Progenitor cell of endocrine pancreas (in vitro differentiated cells): ENCODE measurements at regions not wholly inside any gene's neighbourhood (a gene's known extent, or its start where the extent isn't known, plus 50 kb on each side); places are given as distances from the start of the nearest gene placed in this dataset.

Experiments used
- DNase-seq: peaks from one replicate; pipeline ENCODE4 v3.0.0; 2021; ENCODE audit warnings: low spot score; ENCODE audit not compliant: unreplicated experiment
- H3K27ac Mint-ChIP-seq: 2 replicates; pipeline ENCODE4 v1.8.0; 2021; ENCODE audit warnings: mild to moderate bottlenecking, moderate library complexity, mixed read lengths
- H3K27me3 Mint-ChIP-seq: 2 replicates; pipeline ENCODE4 v1.8.0; 2021; ENCODE audit warnings: mixed read lengths
- H3K36me3 Mint-ChIP-seq: 2 replicates; pipeline ENCODE4 v1.8.0; 2022; ENCODE audit warnings: mixed read lengths; ENCODE audit not compliant: insufficient read depth
- H3K4me1 Mint-ChIP-seq: 2 replicates; pipeline ENCODE4 v1.8.0; 2021; ENCODE audit warnings: low read depth, mixed read lengths
- H3K4me3 Mint-ChIP-seq: 2 replicates; pipeline ENCODE4 v1.8.0; 2021; ENCODE audit warnings: low read depth, mild to moderate bottlenecking, moderate library complexity, mixed read lengths
- H3K9me3 Mint-ChIP-seq: 2 replicates; pipeline ENCODE4 v1.8.0; 2021; ENCODE audit warnings: low read depth, mixed read lengths
- TF ChIP-seq, protein P1 (sequence below): fragments of 200-600 bp; sonication (generic); IDR thresholded peaks from one replicate; pipeline ENCODE4 v1.5.0; 2021; ENCODE audit warnings: antibody characterized with exemption, mild to moderate bottlenecking; ENCODE audit not compliant: unreplicated experiment

GRCh38 chr11:15697437-15698236, 582.9 kb downstream of the INSC start:
- Mint-ChIP-seq H3K4me3 (no peak overlapping the region), H3K4me1 (peaks cover 22% of the 10 kb centered on the region), H3K9me3 (no peaks in the 10 kb centered on the region), H3K27ac (no peak overlapping the region), H3K36me3 (no peaks in the 10 kb centered on the region), H3K27me3 (peaks cover 7% of the 10 kb centered on the region)
- TF ChIP-seq, protein P1, sequence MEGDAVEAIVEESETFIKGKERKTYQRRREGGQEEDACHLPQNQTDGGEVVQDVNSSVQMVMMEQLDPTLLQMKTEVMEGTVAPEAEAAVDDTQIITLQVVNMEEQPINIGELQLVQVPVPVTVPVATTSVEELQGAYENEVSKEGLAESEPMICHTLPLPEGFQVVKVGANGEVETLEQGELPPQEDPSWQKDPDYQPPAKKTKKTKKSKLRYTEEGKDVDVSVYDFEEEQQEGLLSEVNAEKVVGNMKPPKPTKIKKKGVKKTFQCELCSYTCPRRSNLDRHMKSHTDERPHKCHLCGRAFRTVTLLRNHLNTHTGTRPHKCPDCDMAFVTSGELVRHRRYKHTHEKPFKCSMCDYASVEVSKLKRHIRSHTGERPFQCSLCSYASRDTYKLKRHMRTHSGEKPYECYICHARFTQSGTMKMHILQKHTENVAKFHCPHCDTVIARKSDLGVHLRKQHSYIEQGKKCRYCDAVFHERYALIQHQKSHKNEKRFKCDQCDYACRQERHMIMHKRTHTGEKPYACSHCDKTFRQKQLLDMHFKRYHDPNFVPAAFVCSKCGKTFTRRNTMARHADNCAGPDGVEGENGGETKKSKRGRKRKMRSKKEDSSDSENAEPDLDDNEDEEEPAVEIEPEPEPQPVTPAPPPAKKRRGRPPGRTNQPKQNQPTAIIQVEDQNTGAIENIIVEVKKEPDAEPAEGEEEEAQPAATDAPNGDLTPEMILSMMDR, result no peak
- DNase-seq, result no peak

DNA sequence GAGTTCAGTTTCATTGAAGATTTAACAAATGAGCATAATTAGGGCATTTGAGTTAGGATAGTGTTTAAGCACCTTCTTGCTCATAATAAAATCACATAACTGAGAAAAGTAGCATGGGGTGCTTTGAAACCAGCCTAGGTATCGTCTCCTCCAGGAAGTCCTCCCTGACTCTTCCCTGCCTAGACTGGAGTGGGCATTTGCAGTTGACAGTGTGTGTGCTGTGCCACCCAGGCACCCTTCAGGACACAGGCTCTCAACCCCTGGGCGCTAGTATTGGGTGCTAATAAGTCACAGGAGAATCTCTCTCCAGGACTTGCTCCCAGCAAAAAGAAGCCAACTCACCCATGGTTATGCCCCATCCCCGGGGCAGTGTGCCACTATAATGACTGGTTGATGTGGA, 584.1 kb downstream of the INSC start:
- no peaks in the 10 kb centered on the region for H3K36me3 Mint-ChIP-seq
- TF ChIP-seq, protein P1, result no peak
- H3K4me3 Mint-ChIP-seq, result no peak overlapping the region
- H3K9me3 Mint-ChIP-seq, result no peaks in the 10 kb centered on the region
- H3K27ac Mint-ChIP-seq, result no peak overlapping the region
- peaks cover 11% of the 10 kb centered on the region for H3K27me3 Mint-ChIP-seq
- no peak for DNase-seq
- H3K4me1 Mint-ChIP-seq, result peaks cover 24% of the 10 kb centered on the region

- H3K9me3 Mint-ChIP-seq, result no peaks in the 10 kb centered on the region
- H3K4me1 Mint-ChIP-seq, result peaks cover 28% of the 10 kb centered on the region
- H3K27ac Mint-ChIP-seq, result no peak overlapping the region
- DNase-seq, result no peak
- TF ChIP-seq, protein P1, result no peak
- H3K27me3 Mint-ChIP-seq, result peaks cover 11% of the 10 kb centered on the region
- H3K4me3 Mint-ChIP-seq, result no peak overlapping the region
- no peaks in the 10 kb centered on the region for H3K36me3 Mint-ChIP-seq
Measured at GRCh38 chr11:15699978-15700377, 585.3 kb downstream of the INSC start.

DNA sequence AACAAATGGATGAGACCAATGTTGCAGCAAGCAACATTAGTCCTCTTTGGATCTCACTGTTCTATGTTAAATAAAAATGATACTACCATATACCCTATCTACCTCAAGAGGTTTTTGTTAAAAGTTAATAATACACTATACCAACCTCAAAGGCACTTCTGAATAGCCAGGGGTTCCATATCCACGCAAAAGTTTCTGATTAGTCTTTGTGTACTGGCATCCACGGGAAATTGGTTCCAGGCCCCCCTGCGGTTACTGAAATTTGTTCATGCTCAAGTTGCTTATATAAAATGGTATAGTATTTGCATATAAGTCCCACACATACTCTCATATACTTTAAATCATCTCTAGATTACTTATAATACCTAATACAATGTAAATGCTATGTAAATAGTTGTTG, 585.7 kb downstream of the INSC start:
- H3K4me1 Mint-ChIP-seq, result peaks cover 23% of the 10 kb centered on the region
- no peaks in the 10 kb centered on the region for H3K36me3 Mint-ChIP-seq
- no peak overlapping the region for H3K27ac Mint-ChIP-seq
- H3K27me3 Mint-ChIP-seq, result peaks cover 11% of the 10 kb centered on the region
- TF ChIP-seq, protein P1, result no peak
- H3K4me3 Mint-ChIP-seq, result no peak overlapping the region
- H3K9me3 Mint-ChIP-seq, result no peaks in the 10 kb centered on the region
- no peak for DNase-seq

- no peak overlapping the region for H3K27ac Mint-ChIP-seq
- peaks cover 39% of the 10 kb centered on the region for H3K27me3 Mint-ChIP-seq
- TF ChIP-seq, protein P1, result no peak
- peaks cover 24% of the 10 kb centered on the region for H3K4me1 Mint-ChIP-seq
- peaks cover 3% of the 10 kb centered on the region for H3K9me3 Mint-ChIP-seq
- peaks cover 2% of the 10 kb centered on the region for H3K36me3 Mint-ChIP-seq
- no peak for DNase-seq
- H3K4me3 Mint-ChIP-seq, result no peak overlapping the region
Measured at GRCh38 chr11:15704064-15704463, 589.3 kb downstream of the INSC start.
